GM21447 (cell line): ENCODE measurements at regions not wholly inside any gene's neighbourhood (a gene's known extent, or its start where the extent isn't known, plus 50 kb on each side); places are given as distances from the start of the nearest gene placed in this dataset.

Experiments used
- ATAC-seq: cut with Tn5 transposase; IDR thresholded peaks from one replicate; pipeline ENCODE4 v1.9.1; 2021; ENCODE audit not compliant: unreplicated experiment

GRCh38 chrX:129188231-129188630 lies 335.1 kb downstream of the SMARCA1 start:
- no peak for ATAC-seq

- no peak for ATAC-seq
Measured at GRCh38 chrX:129176710-129177109, 346.6 kb downstream of the SMARCA1 start.

GRCh38 chrX:129161108-129161507 lies 362.2 kb downstream of the SMARCA1 start:
- no peak for ATAC-seq

GRCh38 chrX:129158505-129158904 lies 364.8 kb downstream of the SMARCA1 start:
- ATAC-seq, result no peak

- no peak for ATAC-seq
Measured at GRCh38 chrX:129145840-129146272, 377.4 kb downstream of the SMARCA1 start.

- ATAC-seq, result no peak
Measured at GRCh38 chrX:129145385-129145784, 377.9 kb downstream of the SMARCA1 start.

- ATAC-seq, result no peak
Measured at GRCh38 chrX:129144172-129145038, 378.9 kb downstream of the SMARCA1 start.

- no peak for ATAC-seq
Measured at GRCh38 chrX:129139837-129140598, 383.3 kb downstream of the SMARCA1 start.

GRCh38 chrX:129125122-129125914 lies 398.0 kb downstream of the SMARCA1 start:
- ATAC-seq, result no peak

- no peak for ATAC-seq
Measured at GRCh38 chrX:129123795-129124194, 399.5 kb downstream of the SMARCA1 start.

GRCh38 chrX:129116676-129117470 lies 406.4 kb downstream of the SMARCA1 start:
- ATAC-seq, result no peak

- no peak for ATAC-seq
Measured at GRCh38 chrX:129115935-129116334, 407.4 kb downstream of the SMARCA1 start.

GRCh38 chrX:129115104-129115503 lies 408.2 kb downstream of the SMARCA1 start:
- ATAC-seq, result peak; percentile 87

GRCh38 chrX:129111081-129111798 lies 412.1 kb downstream of the SMARCA1 start:
- no peak for ATAC-seq

- no peak for ATAC-seq
Measured at GRCh38 chrX:129108936-129109335, 414.4 kb downstream of the SMARCA1 start.

GRCh38 chrX:129099207-129099606 lies 424.1 kb downstream of the SMARCA1 start:
- no peak for ATAC-seq

- ATAC-seq, result no peak
Measured at GRCh38 chrX:129097668-129098067, 425.6 kb downstream of the SMARCA1 start.

- ATAC-seq, result no peak
Measured at GRCh38 chrX:129093706-129094105, 429.6 kb downstream of the SMARCA1 start.

GRCh38 chrX:129092757-129093156 lies 430.5 kb downstream of the SMARCA1 start:
- ATAC-seq, result no peak

GRCh38 chrX:129092242-129092641 lies 431.0 kb downstream of the SMARCA1 start:
- no peak for ATAC-seq
